CD4-positive, alpha-beta T cell (primary cell): ENCODE measurements at regions not wholly inside any gene's neighbourhood (a gene's known extent, or its start where the extent isn't known, plus 50 kb on each side); places are given as distances from the start of the nearest gene placed in this dataset.

ENCODE experiments used
- ATAC-seq: fragments of 200-7000 bp; cut with Tn5 transposase; one replicate; pipeline ENCODE4 v1.10.0; 2022; ENCODE audit warnings: mild to moderate bottlenecking; ENCODE audit not compliant: poor library complexity
- CTCF ChIA-PET: fragments of 350-600 bp; sonication (Branson Sonifier 250); formaldehyde crosslinking; loops from one replicate; lab custom pipeline; 2021; ENCODE audit warnings: antibody characterized with exemption, inconsistent platforms; lab: Charles Lee
- POLR2A ChIA-PET: fragments of 350-600 bp; sonication (Branson Sonifier 250); formaldehyde crosslinking; loops from one replicate; lab custom pipeline; 2021; ENCODE audit warnings: antibody characterized with exemption, inconsistent platforms; lab: Charles Lee
- DNase-seq, 14 experiments: peaks; one replicate each; pipeline ENCODE4 v3.0.0-alpha.2; 2013 to 2020; ENCODE audit warnings: mixed read lengths in 2 of 14
- H3K27ac ChIP-seq, 2 donors: one replicate each; pipeline versions ENCODE4 v1.5.1 to v1.7.0; 2013; ENCODE audit warnings: low read length in 2 of 2, low read depth in 1 of 2, mild to moderate bottlenecking in 1 of 2
- H3K27me3 ChIP-seq, 2 experiments: 1 replicate in 1 of 2; 2 replicates in 1 of 2; pipeline versions ENCODE4 v1.6.1 to v1.7.0; 2013; ENCODE audit warnings: low read length in 2 of 2, control low read depth in 1 of 2, mild to moderate bottlenecking in 1 of 2, moderate library complexity in 1 of 2; ENCODE audit not compliant: insufficient read depth in 2 of 2, control insufficient read depth in 1 of 2
- H3K36me3 ChIP-seq: one replicate; pipeline ENCODE4 v1.6.1; 2013; ENCODE audit warnings: low read length, control low read depth; ENCODE audit not compliant: insufficient read depth
- H3K4me1 ChIP-seq: one replicate; pipeline ENCODE4 v1.6.1; 2013; ENCODE audit warnings: low read length, control low read depth; ENCODE audit not compliant: insufficient read depth
- H3K4me3 ChIP-seq: one replicate; pipeline ENCODE4 v1.5.1; 2013; ENCODE audit warnings: mild to moderate bottlenecking, low read length, moderate library complexity
- H3K9me3 ChIP-seq, 2 experiments: 1 replicate in 1 of 2; 2 replicates in 1 of 2; pipeline versions ENCODE4 v1.6.1 to v1.7.0; 2013; ENCODE audit warnings: low read length in 2 of 2, mild to moderate bottlenecking in 2 of 2, control low read depth in 1 of 2, moderate library complexity in 1 of 2; ENCODE audit not compliant: control insufficient read depth in 1 of 2, insufficient read depth in 1 of 2
- H3K27ac Mint-ChIP-seq: one replicate; pipeline ENCODE4 v1.8.0; 2020; ENCODE audit warnings: mixed read lengths
- H3K27me3 Mint-ChIP-seq: one replicate; pipeline ENCODE4 v1.8.0; 2021; ENCODE audit warnings: mixed read lengths
- H3K36me3 Mint-ChIP-seq: one replicate; pipeline ENCODE4 v1.8.0; 2021; ENCODE audit warnings: low read depth, mixed read lengths
- H3K4me1 Mint-ChIP-seq: one replicate; pipeline ENCODE4 v1.8.0; 2021; ENCODE audit warnings: low read depth, mixed read lengths
- H3K4me3 Mint-ChIP-seq: one replicate; pipeline ENCODE4 v1.8.0; 2020; ENCODE audit warnings: mild to moderate bottlenecking, mixed read lengths
- H3K9me3 Mint-ChIP-seq: one replicate; pipeline ENCODE4 v1.8.0; 2020; ENCODE audit warnings: mixed read lengths
- CTCF ChIP-seq: fragments of 200-600 bp; IDR thresholded peaks from one replicate; pipeline ENCODE4 v1.8.0; 2022; ENCODE audit warnings: antibody characterized with exemption, mild to moderate bottlenecking
- intact Hi-C, 2 experiments: fragments of 100-400 bp; cut with DNase I in 1 of 2; cut with micrococcal nuclease in 1 of 2; formaldehyde crosslinking; loops; one replicate each; pipeline versions ENCODE4 v1.15.1 to v1.9.0; 2023 to 2025; cut with DNase I, micrococcal nuclease

GRCh38 chr4:145230726-145231125 lies 50.3 kb upstream of the OTUD4 start:
- no peaks in the 10 kb centered on the region for H3K4me1 Mint-ChIP-seq
- no peaks in the 10 kb centered on the region for H3K36me3 Mint-ChIP-seq
- no peak for ATAC-seq

More at GRCh38 chr4:145230726-145231125, 50.3 kb upstream of the OTUD4 start:
- H3K4me3 Mint-ChIP-seq, result no peak overlapping the region
- POLR2A ChIA-PET, result no interaction called here
- no peak overlapping the region for H3K27ac ChIP-seq
- H3K4me3 ChIP-seq, result no peak overlapping the region
- intact Hi-C loops, result loop anchor here in 1 of 2 experiments (10.0 kb wide), 2 partner anchors 1684 to 1864 kb away; no protein-coding TSS in a partner anchor
- H3K27ac Mint-ChIP-seq, result no peak overlapping the region
- no peak for TF ChIP-seq CTCF
- peaks cover 5% of the 10 kb centered on the region for H3K27me3 Mint-ChIP-seq
- H3K4me1 ChIP-seq, result no peaks in the 10 kb centered on the region
- CTCF ChIA-PET, result no interaction called here
- H3K9me3 ChIP-seq, result no peaks in the 10 kb centered on the region
- no peak for DNase-seq
- no peaks in the 10 kb centered on the region for H3K36me3 ChIP-seq
- no peaks in the 10 kb centered on the region for H3K9me3 Mint-ChIP-seq
- H3K27me3 ChIP-seq, result peaks cover 0 to 2% of the 10 kb centered on the region in 2 experiments
